Endothelial cell of umbilical vein (primary cell): ENCODE measurements at regions not wholly inside any gene's neighbourhood (a gene's known extent, or its start where the extent isn't known, plus 50 kb on each side); places are given as distances from the start of the nearest gene placed in this dataset.

Experiments used
- BruUV-seq: library from RNA; stranded (reverse); fragments of 400-500 nt; replicated peaks from 2 replicates; lab custom pipeline; 2021; lab: Mats Ljungman, UMichigan
- CTCF ChIA-PET: fragments of 300-600, 350-600 bp; sonication (Branson Sonifier 250); formaldehyde crosslinking; loops from one replicate; lab custom pipeline; 2021; ENCODE audit warnings: antibody characterized with exemption, inconsistent platforms; lab: Charles Lee
- POLR2A ChIA-PET: fragments of 300-600, 350-600 bp; sonication (Branson Sonifier 250); formaldehyde crosslinking; loops from one replicate; lab custom pipeline; 2021; ENCODE audit warnings: antibody characterized with exemption, inconsistent platforms; lab: Charles Lee
- DNase-seq: peaks from one replicate; pipeline ENCODE4 v3.0.0-alpha.2; 2011; ENCODE audit warnings: low read depth, low spot score
- FAIRE-seq: peaks from 2 replicates; lab custom pipeline; 2011; peaks lifted over from hg19 to GRCh38; lab: Jason Lieb, UNC
- H2AFZ ChIP-seq: 2 replicates; pipeline ENCODE4 v1.6.0; 2012; ENCODE audit warnings: low read depth, low read length, control low read depth, inconsistent platforms
- H3K27ac ChIP-seq: 2 replicates; pipeline ENCODE4 v1.5.1; 2011; ENCODE audit warnings: low read depth, mild to moderate bottlenecking, control low read depth, low read length, moderate library complexity; ENCODE audit not compliant: insufficient read depth
- H3K27me3 ChIP-seq, 2 experiments: 2 replicates each; pipeline versions ENCODE4 v1.6.0 to v1.6.1; 2011; ENCODE audit warnings: low read length in 2 of 2, mixed read lengths in 1 of 2; ENCODE audit not compliant: control insufficient read depth in 2 of 2, insufficient read depth in 2 of 2
- H3K36me3 ChIP-seq, 2 experiments: 2 replicates in 1 of 2; 3 replicates in 1 of 2; pipeline ENCODE4 v1.5.1; 2011; ENCODE audit warnings: low read length in 2 of 2, mild to moderate bottlenecking in 1 of 2, moderate library complexity in 1 of 2; ENCODE audit not compliant: control insufficient read depth in 2 of 2, insufficient read depth in 2 of 2; ENCODE audit errors: extremely low read depth in 1 of 2
- H3K4me1 ChIP-seq: 3 replicates; pipeline ENCODE4 v1.5.1; 2011; ENCODE audit warnings: mild to moderate bottlenecking, low read length; ENCODE audit not compliant: control insufficient read depth, insufficient read depth; ENCODE audit errors: extremely low read depth
- H3K4me2 ChIP-seq: 2 replicates; pipeline ENCODE4 v1.6.1; 2011; ENCODE audit warnings: low read length, control low read depth, mixed read lengths; ENCODE audit not compliant: insufficient read depth
- H3K4me3 ChIP-seq, 3 experiments: fragments of 200-600 bp in 1 of 3; sonication (generic), shearing (Covaris generic) in 1 of 3; replicated peaks in 1 of 3; 2 replicates each; pipeline ENCODE4 v1.5.1; 2011 to 2016; ENCODE audit warnings: control low read depth in 3 of 3, low read length in 3 of 3, mild to moderate bottlenecking in 2 of 3, inconsistent platforms in 1 of 3, low read depth in 1 of 3, moderate library complexity in 1 of 3; ENCODE audit not compliant: insufficient read depth in 1 of 3
- H3K79me2 ChIP-seq: 2 replicates; pipeline ENCODE4 v1.6.0; 2012; ENCODE audit warnings: low read length, inconsistent platforms; ENCODE audit not compliant: control insufficient read depth, insufficient read depth
- H3K9ac ChIP-seq: replicated peaks from 2 replicates; pipeline ENCODE3; 2011; ENCODE audit warnings: low read length, control low read depth; ENCODE audit not compliant: insufficient read depth; ENCODE audit errors: extremely low read depth
- H3K9me1 ChIP-seq: replicated peaks from 3 replicates; pipeline ENCODE4 v1.6.0; 2011; ENCODE audit warnings: mild to moderate bottlenecking, low read length; ENCODE audit not compliant: control insufficient read depth, insufficient read depth; ENCODE audit errors: extremely low read depth
- H3K9me3 ChIP-seq: replicated peaks from 2 replicates; pipeline ENCODE4 v1.5.1; 2012; ENCODE audit warnings: low read length, inconsistent platforms; ENCODE audit not compliant: control insufficient read depth, insufficient read depth
- H4K20me1 ChIP-seq: replicated peaks from 2 replicates; pipeline ENCODE3; 2011; ENCODE audit warnings: mild to moderate bottlenecking, low read length; ENCODE audit not compliant: control insufficient read depth, insufficient read depth; ENCODE audit errors: extremely low read depth
- CTCF ChIP-seq, 2 donors: IDR thresholded peaks; 1 replicate in 1 of 2; 2 replicates in 1 of 2; pipeline ENCODE4 v1.5.1; 2011; ENCODE audit warnings: low read length in 2 of 2, mild to moderate bottlenecking in 2 of 2, moderate library complexity in 2 of 2, control low read depth in 1 of 2, inconsistent platforms in 1 of 2, low read depth in 1 of 2; ENCODE audit not compliant: insufficient read depth in 1 of 2; ENCODE audit errors: extremely low read depth in 1 of 2
- EZH2 ChIP-seq: IDR thresholded peaks from 2 replicates; pipeline ENCODE4 v1.6.1; 2012; ENCODE audit warnings: borderline replicate concordance, low read depth, mild to moderate bottlenecking, moderate library complexity, low read length, inconsistent platforms; ENCODE audit not compliant: severe bottlenecking
- FOS ChIP-seq: IDR thresholded peaks from 2 replicates; pipeline ENCODE4 v1.6.1; 2011; ENCODE audit warnings: mild to moderate bottlenecking, low read length, moderate library complexity, borderline replicate concordance; ENCODE audit not compliant: insufficient read depth
- GATA2 ChIP-seq: IDR thresholded peaks from 2 replicates; pipeline ENCODE4 v1.7.0; 2011; ENCODE audit warnings: low read depth, mild to moderate bottlenecking, moderate library complexity, mixed read lengths, low read length; ENCODE audit not compliant: insufficient read length, insufficient read depth
- JUN ChIP-seq: IDR thresholded peaks from 2 replicates; pipeline ENCODE4 v1.6.1; 2011; ENCODE audit warnings: borderline replicate concordance, low read depth; ENCODE audit not compliant: insufficient read length, insufficient read depth
- MAX ChIP-seq: IDR thresholded peaks from 2 replicates; pipeline ENCODE4 v1.6.1; 2011; ENCODE audit not compliant: insufficient read depth, insufficient read length
- MYC ChIP-seq: IDR thresholded peaks from one replicate; pipeline ENCODE4 v1.6.1; 2011; ENCODE audit warnings: mild to moderate bottlenecking, low read depth, low read length
- POLR2A ChIP-seq: IDR thresholded peaks from 2 replicates; pipeline ENCODE4 v1.6.1; 2012; ENCODE audit warnings: low read depth, mild to moderate bottlenecking, control low read depth, low read length
- POLR2AphosphoS5 ChIP-seq: IDR thresholded peaks from 2 replicates; pipeline ENCODE4 v1.6.1; 2012; ENCODE audit warnings: low read depth, mild to moderate bottlenecking, control low read depth, low read length, moderate library complexity; ENCODE audit not compliant: insufficient read depth
- dilution Hi-C: fragments of 300-500 bp; cut with MboI; formaldehyde crosslinking; loops from one replicate; pipeline ENCODE4 v1.15.0; 2019; ENCODE audit warnings: low sequenced_read_pairs; ENCODE audit not compliant: extremely low pct_ligation_motif_present
- intact Hi-C: fragments of 100-400 bp; cut with micrococcal nuclease; formaldehyde crosslinking; loops from one replicate; pipeline ENCODE4 v1.10.0; 2022

GRCh38 chr3:64460877-64461276, 226.9 kb downstream of the ADAMTS9 start:
- H3K4me1 ChIP-seq: no peaks in the 10 kb centered on the region
- ChIA-PET POLR2A (no interaction called here), CTCF (no interaction called here)
- H3K9me1 ChIP-seq: no peaks in the 10 kb centered on the region
- no peaks in the 10 kb centered on the region for H4K20me1 ChIP-seq
- no peak overlapping the region for H3K4me2 ChIP-seq
- H3K4me3 ChIP-seq: no peak overlapping the region
- dilution Hi-C loops (loop anchor here (25.0 kb wide), 1 partner anchor 424 kb away; no protein-coding TSS in a partner anchor), intact Hi-C loops (loop anchor here (10.0 kb wide), 1 partner anchor 196 kb away; no protein-coding TSS in a partner anchor)
- H3K79me2 ChIP-seq: no peaks in the 10 kb centered on the region
- H3K27me3 ChIP-seq: peaks cover 12 to 14% of the 10 kb centered on the region in 2 experiments
- H3K36me3 ChIP-seq: no peaks in the 10 kb centered on the region
- H3K9ac ChIP-seq: no peak overlapping the region
- H2AFZ ChIP-seq: no peak overlapping the region
- FAIRE-seq: no peak
- TF ChIP-seq GATA2: no peak
- no peak for TF ChIP-seq FOS
- no peak for TF ChIP-seq MAX
- TF ChIP-seq POLR2A: no peak
- TF ChIP-seq EZH2: no peak
- no peak for TF ChIP-seq MYC
- no peak for TF ChIP-seq JUN
- TF ChIP-seq CTCF (IDR thresholded peaks at IDR 0.05; ENCODE audit: extremely low read depth in 1 of 2, insufficient read depth in 1 of 2, low read depth in 1 of 2, low read length in 2 of 2): no peak
- no peak for TF ChIP-seq POLR2AphosphoS5
- no peak overlapping the region for H3K27ac ChIP-seq
- no peak for DNase-seq
- H3K9me3 ChIP-seq: no peaks in the 10 kb centered on the region
- BruUV-seq: no TSS peak
